Activated naive CD8-positive, alpha-beta T cell treated with anti-CD3 and anti-CD28 coated beads, Interleukin-2, amount 50 U/mL, for 24 hours (primary cell): ENCODE measurements at regions not wholly inside any gene's neighbourhood (a gene's known extent, or its start where the extent isn't known, plus 50 kb on each side); places are given as distances from the start of the nearest gene placed in this dataset.
"Not testable (repeated sequence)": the region's sequence is repeated elsewhere in the genome, so short reads cannot be mapped to it uniquely, and the experiment has no call there.

Experiments
- ATAC-seq: fragments of 150-1000 bp; cut with Tn5 transposase; one replicate; pipeline ENCODE4 v1.10.0; 2021
- DNase-seq: peaks from one replicate; pipeline ENCODE4 v3.0.0; 2021
- H3K27ac Mint-ChIP-seq: one replicate; pipeline ENCODE4 v1.8.0; 2021; ENCODE audit warnings: mild to moderate bottlenecking, mixed read lengths
- H3K27me3 Mint-ChIP-seq: one replicate; pipeline ENCODE4 v1.8.0; 2021; ENCODE audit warnings: mixed read lengths
- H3K36me3 Mint-ChIP-seq: one replicate; pipeline ENCODE4 v1.8.0; 2021; ENCODE audit warnings: low read depth, mixed read lengths
- H3K4me1 Mint-ChIP-seq: one replicate; pipeline ENCODE4 v1.8.0; 2021; ENCODE audit warnings: mixed read lengths
- H3K4me3 Mint-ChIP-seq: one replicate; pipeline ENCODE4 v1.8.0; 2021; ENCODE audit warnings: mild to moderate bottlenecking, moderate library complexity, mixed read lengths
- H3K9me3 Mint-ChIP-seq: one replicate; pipeline ENCODE4 v1.8.0; 2021; ENCODE audit warnings: mixed read lengths

GRCh38 chr15:32342772-32343199 lies 60.3 kb downstream of the GOLGA8K start:
- peak; percentile 14 for DNase-seq
- not testable (repeated sequence) for H3K4me3 Mint-ChIP-seq, H3K27me3 Mint-ChIP-seq, H3K36me3 Mint-ChIP-seq, H3K27ac Mint-ChIP-seq, H3K9me3 Mint-ChIP-seq, ATAC-seq, H3K4me1 Mint-ChIP-seq

- not testable (repeated sequence) for ATAC-seq, DNase-seq, H3K9me3 Mint-ChIP-seq, H3K27me3 Mint-ChIP-seq, H3K4me1 Mint-ChIP-seq, H3K27ac Mint-ChIP-seq, H3K4me3 Mint-ChIP-seq, H3K36me3 Mint-ChIP-seq
These were observed 60.8 kb downstream of the GOLGA8K start for GRCh38 chr15:32342268-32342667.

GRCh38 chr15:32341530-32341929 lies 61.6 kb downstream of the GOLGA8K start:
- H3K4me3 Mint-ChIP-seq, ATAC-seq, H3K27me3 Mint-ChIP-seq: not testable (repeated sequence)

GRCh38 chr15:32336804-32337203 lies 66.3 kb downstream of the GOLGA8K start:
- H3K27me3 Mint-ChIP-seq, H3K9me3 Mint-ChIP-seq, H3K36me3 Mint-ChIP-seq, H3K4me3 Mint-ChIP-seq, ATAC-seq, H3K27ac Mint-ChIP-seq, H3K4me1 Mint-ChIP-seq, DNase-seq: not testable (repeated sequence)

More at GRCh38 chr15:32341530-32341929, 61.6 kb downstream of the GOLGA8K start:
- H3K27ac Mint-ChIP-seq, H3K36me3 Mint-ChIP-seq, H3K4me1 Mint-ChIP-seq, H3K9me3 Mint-ChIP-seq, DNase-seq: not testable (repeated sequence)

- H3K9me3 Mint-ChIP-seq, DNase-seq, H3K36me3 Mint-ChIP-seq: not testable (repeated sequence)
These were observed 79.7 kb downstream of the GOLGA8K start for GRCh38 chr15:32323353-32323752.

GRCh38 chr15:32319247-32319646 lies 83.8 kb downstream of the GOLGA8K start:
- not testable (repeated sequence) for H3K27ac Mint-ChIP-seq, H3K9me3 Mint-ChIP-seq, ATAC-seq, H3K4me1 Mint-ChIP-seq, H3K27me3 Mint-ChIP-seq, DNase-seq, H3K4me3 Mint-ChIP-seq, H3K36me3 Mint-ChIP-seq

More at GRCh38 chr15:32323353-32323752, 79.7 kb downstream of the GOLGA8K start:
- not testable (repeated sequence) for H3K27me3 Mint-ChIP-seq, H3K4me1 Mint-ChIP-seq, H3K4me3 Mint-ChIP-seq, H3K27ac Mint-ChIP-seq, ATAC-seq

- not testable (repeated sequence) for DNase-seq, H3K9me3 Mint-ChIP-seq, H3K4me3 Mint-ChIP-seq, H3K36me3 Mint-ChIP-seq, H3K27ac Mint-ChIP-seq, H3K4me1 Mint-ChIP-seq, H3K27me3 Mint-ChIP-seq
- peak; percentile 43 for ATAC-seq
These were observed 86.6 kb downstream of the GOLGA8K start for GRCh38 chr15:32316482-32316881.

- H3K27ac Mint-ChIP-seq, DNase-seq, ATAC-seq, H3K9me3 Mint-ChIP-seq, H3K27me3 Mint-ChIP-seq, H3K36me3 Mint-ChIP-seq, H3K4me1 Mint-ChIP-seq, H3K4me3 Mint-ChIP-seq: not testable (repeated sequence)
These were observed 87.8 kb downstream of the GOLGA8K start for GRCh38 chr15:32315079-32315939.

GRCh38 chr15:32313446-32314209 lies 89.5 kb downstream of the GOLGA8K start:
- H3K27me3 Mint-ChIP-seq, H3K27ac Mint-ChIP-seq, H3K9me3 Mint-ChIP-seq, H3K4me3 Mint-ChIP-seq, ATAC-seq, H3K36me3 Mint-ChIP-seq, H3K4me1 Mint-ChIP-seq, DNase-seq: not testable (repeated sequence)

GRCh38 chr15:32312721-32313120 lies 90.4 kb downstream of the GOLGA8K start:
- H3K4me1 Mint-ChIP-seq, H3K4me3 Mint-ChIP-seq, H3K36me3 Mint-ChIP-seq, ATAC-seq, H3K9me3 Mint-ChIP-seq, H3K27me3 Mint-ChIP-seq, H3K27ac Mint-ChIP-seq, DNase-seq: not testable (repeated sequence)

- ATAC-seq, DNase-seq, H3K4me1 Mint-ChIP-seq, H3K9me3 Mint-ChIP-seq, H3K27me3 Mint-ChIP-seq, H3K4me3 Mint-ChIP-seq, H3K36me3 Mint-ChIP-seq, H3K27ac Mint-ChIP-seq: not testable (repeated sequence)
These were observed 95.5 kb downstream of the GOLGA8K start for GRCh38 chr15:32307592-32307991.

GRCh38 chr15:32276200-32276830 lies 126.8 kb downstream of the GOLGA8K start:
- ATAC-seq: peak; percentile 75
- H3K4me3 Mint-ChIP-seq, H3K4me1 Mint-ChIP-seq: not testable (repeated sequence)

GRCh38 chr15:32253958-32254357 lies 149.1 kb downstream of the GOLGA8K start:
- H3K4me1 Mint-ChIP-seq, H3K27ac Mint-ChIP-seq, H3K27me3 Mint-ChIP-seq, DNase-seq, H3K4me3 Mint-ChIP-seq, H3K9me3 Mint-ChIP-seq, ATAC-seq, H3K36me3 Mint-ChIP-seq: not testable (repeated sequence)

More at GRCh38 chr15:32276200-32276830, 126.8 kb downstream of the GOLGA8K start:
- not testable (repeated sequence) for H3K36me3 Mint-ChIP-seq, H3K27ac Mint-ChIP-seq, H3K9me3 Mint-ChIP-seq, DNase-seq, H3K27me3 Mint-ChIP-seq

GRCh38 chr15:32249207-32249606 lies 153.9 kb downstream of the GOLGA8K start:
- DNase-seq, H3K4me3 Mint-ChIP-seq, H3K27ac Mint-ChIP-seq, H3K36me3 Mint-ChIP-seq, H3K4me1 Mint-ChIP-seq, ATAC-seq, H3K9me3 Mint-ChIP-seq, H3K27me3 Mint-ChIP-seq: not testable (repeated sequence)
